GM18502 (cell line): ENCODE measurements at regions not wholly inside any gene's neighbourhood (a gene's known extent, or its start where the extent isn't known, plus 50 kb on each side); places are given as distances from the start of the nearest gene placed in this dataset.

ENCODE experiments used
- ATAC-seq: cut with Tn5 transposase; IDR thresholded peaks from one replicate; pipeline ENCODE4 v1.9.1; 2021; ENCODE audit warnings: mild to moderate bottlenecking; ENCODE audit not compliant: unreplicated experiment, poor library complexity

GRCh38 chr4:133263104-133263503, 114.0 kb downstream of the PCDH10 start:
- ATAC-seq: no peak

GRCh38 chr4:133247861-133248260, 98.8 kb downstream of the PCDH10 start:
- ATAC-seq: no peak

- ATAC-seq: no peak
Measured at GRCh38 chr4:133245226-133245625, 96.1 kb downstream of the PCDH10 start.
